HG03103 (cell line): ENCODE measurements at regions not wholly inside any gene's neighbourhood (a gene's known extent, or its start where the extent isn't known, plus 50 kb on each side); places are given as distances from the start of the nearest gene placed in this dataset.

ENCODE experiments used
- ATAC-seq: cut with Tn5 transposase; IDR thresholded peaks from one replicate; pipeline ENCODE4 v1.9.1; 2021; ENCODE audit warnings: low read depth; ENCODE audit not compliant: unreplicated experiment

DNA sequence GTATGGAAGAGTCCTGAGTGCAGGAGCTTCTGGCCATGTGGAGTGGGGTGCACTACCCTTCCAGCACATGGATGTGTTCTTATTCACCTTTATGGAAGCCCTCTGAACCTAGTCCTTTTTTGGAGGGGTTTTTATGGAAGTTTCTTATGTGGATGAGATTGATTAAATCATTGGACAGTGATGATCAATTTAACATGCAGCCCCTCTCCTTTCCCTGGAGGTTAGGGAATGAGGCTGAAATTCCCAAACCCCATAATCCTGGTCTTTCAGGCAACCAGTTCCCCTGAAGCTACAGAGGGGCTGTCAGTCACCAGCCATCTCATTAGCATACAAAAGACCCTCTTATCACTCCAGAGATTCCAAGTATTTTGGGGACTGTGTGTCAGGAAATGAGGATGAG is 183.9 kb upstream of the MAP3K7 start:
- no peak for ATAC-seq

DNA sequence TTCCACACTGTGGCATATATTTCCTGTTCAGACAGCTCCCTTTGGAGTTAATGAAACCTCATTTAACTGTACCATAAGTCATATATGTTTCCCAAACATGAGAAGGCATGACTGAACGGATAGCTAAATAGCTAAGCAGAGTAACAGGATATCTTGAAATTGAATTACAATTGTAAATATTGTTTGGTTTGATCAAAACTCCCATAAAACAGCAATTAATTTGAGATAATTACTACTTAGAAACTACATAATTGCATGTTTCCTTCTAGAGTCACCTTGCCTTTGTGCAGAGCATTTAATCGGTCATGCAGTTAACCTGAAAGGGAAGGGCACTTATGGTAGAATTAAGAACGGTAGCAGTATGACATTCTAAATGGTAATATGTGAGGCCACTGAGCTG is 179.0 kb upstream of the MAP3K7 start:
- no peak for ATAC-seq

DNA sequence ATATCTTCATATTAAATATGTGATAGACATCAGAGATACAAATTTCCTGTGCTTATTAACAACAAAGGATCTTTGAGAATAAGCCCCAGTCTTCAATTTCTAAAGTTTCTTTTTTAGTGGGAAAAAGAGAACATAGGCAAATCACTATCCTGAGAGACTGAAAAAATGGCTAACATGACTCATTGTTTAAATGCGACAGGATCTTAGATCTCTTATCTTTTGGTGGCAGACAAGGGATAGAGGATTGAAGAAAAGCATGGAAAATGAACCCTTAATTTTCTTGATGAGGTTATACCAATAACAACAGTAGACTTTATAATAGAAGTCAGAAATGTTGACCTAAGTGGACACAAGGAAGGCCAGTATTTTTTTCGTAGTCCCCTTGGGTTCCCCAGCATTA is 178.6 kb upstream of the MAP3K7 start:
- ATAC-seq = no peak

DNA sequence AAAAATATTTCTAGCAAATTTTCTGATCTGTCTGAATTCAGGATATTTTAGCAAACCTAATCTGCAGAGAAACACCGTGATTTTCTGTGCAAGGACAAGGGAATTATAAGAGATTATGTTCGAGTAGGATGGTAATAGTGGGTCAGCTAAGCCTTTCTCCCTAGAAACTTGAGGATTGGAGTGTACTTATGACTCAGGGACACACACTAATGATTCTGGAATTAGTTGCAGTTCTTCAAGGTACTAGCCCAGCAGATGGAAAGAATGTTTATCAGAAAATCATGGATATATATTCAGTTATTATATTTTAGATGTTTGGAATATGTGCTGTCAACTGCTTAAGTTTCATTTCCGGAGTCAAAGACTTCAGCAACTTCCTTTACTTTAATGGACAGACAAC is 177.1 kb upstream of the MAP3K7 start:
- no peak for ATAC-seq

DNA sequence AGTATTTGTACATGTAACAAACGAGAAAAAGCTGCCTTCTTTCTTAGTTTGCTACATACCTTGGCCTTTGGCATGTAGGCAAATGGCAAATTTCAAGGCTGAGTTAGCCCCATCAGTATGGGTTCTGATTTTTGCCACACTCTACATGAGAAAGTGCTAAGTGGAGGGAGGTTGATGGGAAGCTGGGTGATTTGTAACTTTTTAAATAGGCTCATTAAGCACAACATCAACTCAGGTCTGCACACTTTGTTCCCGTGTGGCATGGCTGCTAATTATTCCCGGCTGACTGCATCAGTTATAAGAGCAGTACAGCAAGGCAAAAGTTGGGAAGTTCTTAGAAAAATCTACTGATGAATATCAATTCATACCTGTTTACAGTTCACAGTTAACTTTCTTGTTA is 172.8 kb upstream of the MAP3K7 start:
- ATAC-seq = no peak

DNA sequence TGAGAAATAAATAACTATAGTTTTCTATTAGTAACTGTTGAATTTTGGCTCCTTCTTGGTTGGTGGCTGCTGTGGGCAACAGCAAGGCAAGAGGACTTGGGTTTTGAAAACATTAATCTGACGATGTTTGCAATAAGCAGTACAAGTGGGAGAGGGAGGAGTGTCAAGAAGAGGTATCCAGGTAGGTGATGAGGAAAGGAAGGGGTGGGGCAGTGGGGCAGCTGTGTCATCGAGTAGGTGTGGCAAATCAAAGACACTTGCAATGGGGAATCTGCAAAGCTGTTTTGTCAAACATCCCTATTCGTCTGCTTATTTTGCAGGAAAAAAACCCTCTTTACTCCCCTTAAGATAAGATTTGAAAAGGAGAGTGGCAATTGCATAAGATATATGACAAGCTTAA is 171.9 kb upstream of the MAP3K7 start:
- no peak for ATAC-seq

DNA sequence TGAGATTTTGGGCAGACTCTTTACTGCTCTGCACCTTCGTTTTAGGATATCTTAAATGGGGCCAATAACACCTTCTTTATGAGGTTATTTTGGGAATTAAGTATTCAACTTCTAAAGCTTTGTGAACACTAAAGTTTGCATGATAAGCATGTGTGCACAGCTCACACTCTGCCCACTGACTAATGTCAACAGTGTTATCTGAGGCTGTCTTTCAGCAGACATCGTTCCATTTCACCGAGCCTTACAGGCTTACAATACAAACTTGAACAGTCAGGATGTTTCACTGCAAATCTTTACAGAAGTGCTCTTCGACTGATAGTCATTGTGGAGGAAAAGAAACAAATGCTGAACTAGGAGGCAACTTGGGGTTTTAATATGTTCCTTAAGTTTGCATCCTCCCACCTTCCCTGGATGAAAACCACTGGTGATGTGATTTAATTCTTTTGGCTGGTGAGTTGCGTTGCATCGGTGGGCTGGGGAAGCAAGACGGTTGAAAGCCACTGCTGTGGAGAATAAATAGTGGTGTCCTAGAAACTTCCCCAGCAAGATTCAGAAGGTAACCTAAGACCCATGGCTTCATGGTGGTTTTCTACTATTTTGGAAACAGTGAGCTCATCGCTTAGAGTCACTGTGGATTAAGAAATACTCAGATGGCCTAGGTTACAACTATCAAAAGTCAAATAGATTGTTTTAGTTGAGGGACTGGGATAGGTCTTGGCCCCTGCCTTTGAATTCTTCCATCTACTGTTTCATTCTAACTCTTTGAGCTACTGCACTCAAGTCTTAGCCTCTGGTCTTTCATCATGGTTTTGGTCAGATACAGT is 167.2 kb upstream of the MAP3K7 start:
- no peak for ATAC-seq

DNA sequence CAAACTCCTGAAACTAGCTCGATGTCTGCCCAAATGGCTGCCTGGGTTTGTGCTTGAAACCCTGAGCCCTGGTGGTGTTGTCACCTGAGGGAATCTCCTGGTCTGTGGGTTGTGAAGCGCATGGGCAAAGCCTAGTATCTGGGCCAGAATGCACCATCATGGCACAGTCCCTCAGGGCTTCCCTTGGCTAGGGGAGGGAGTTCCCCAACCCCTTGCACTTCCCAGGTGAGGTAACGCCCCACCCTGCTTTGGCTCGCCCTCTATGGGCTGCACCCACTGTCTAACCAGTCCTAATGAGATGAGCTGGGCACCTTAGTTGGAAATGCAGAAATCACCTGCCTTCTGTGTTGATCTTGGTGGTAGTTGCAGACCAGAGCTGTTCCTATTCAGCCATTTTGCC is 152.9 kb upstream of the MAP3K7 start:
- no peak for ATAC-seq

DNA sequence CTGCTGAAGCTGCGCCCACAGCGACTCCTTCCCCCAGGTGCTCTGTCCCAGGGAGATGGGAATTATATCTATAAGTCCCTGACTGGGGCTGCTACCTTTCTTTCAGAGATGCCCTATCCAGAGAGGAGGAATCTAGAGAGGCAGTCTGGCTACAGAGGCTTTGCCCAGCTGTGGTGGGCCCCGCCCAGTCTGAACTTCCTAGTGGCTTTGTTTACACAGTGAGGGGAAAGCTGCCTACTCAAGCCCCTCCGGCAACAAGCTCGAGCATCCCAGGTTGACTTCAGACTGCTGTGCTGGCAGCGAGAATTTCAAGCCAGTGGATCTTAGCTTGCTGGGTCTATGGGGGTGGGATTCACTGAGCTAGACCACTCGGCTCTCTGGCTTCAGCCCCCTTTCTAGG is 152.5 kb upstream of the MAP3K7 start:
- ATAC-seq = no peak

DNA sequence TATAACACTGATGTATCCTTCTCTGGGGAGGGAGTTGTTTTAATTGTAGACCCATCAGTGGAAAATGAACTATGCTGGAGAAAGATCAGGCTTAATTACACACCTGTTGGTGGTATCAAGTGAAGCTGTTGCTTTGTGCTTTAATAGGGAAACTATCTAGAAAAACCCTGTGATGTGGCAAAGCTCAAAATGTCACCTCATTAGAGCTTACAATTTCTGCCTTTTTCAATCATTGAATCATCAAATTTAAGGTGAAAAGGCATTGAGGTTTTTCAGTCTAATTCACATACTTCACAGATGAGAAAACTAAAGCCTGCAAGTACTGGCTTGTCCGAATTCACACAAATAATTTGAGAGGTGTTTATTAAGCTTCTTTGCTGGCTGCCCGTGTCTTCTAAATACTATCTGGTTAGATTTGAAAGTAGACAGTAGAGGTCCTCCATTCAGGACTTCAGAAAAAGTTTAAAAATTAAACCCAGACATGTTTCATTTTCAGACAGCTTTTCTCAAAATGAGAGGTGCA is 143.3 kb upstream of the MAP3K7 start:
- ATAC-seq = no peak

DNA sequence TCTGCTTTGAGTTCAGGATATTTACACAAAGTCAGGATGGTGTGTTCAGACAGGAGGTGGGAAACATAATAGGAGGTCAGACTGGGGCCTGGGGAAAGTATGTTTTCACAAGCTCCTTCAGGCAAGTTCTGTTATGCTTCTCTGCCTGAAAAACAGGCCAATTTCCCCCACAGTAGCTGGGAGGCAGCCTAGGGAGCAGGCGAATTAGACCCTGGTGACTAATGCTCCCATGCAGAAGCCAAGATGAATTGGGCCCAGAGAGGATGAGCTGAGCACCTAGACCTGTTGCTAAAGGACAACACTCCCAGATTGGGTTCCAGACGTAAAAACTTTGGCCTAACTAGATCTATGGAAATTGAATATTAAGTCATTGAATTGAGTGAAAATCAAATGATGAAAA is 142.2 kb upstream of the MAP3K7 start:
- ATAC-seq = no peak

DNA sequence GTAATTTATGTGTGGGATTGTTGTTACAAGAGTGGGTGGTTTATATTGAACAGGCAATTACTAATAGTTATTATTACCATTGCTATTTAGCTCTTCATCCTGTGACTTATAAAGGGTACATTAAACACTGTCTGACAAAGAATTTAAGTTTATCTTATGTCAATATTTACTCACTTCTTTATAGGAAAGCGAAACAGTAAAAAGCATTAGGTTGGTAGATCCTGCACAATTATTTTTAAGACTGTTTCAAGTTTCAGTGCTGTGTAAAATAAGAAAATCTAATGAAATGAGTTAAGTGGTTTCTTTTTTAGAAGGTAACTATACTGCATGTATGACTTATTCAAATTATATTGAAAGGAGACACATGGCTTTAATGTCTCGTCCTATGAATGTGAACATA is 135.8 kb upstream of the MAP3K7 start:
- no peak for ATAC-seq

DNA sequence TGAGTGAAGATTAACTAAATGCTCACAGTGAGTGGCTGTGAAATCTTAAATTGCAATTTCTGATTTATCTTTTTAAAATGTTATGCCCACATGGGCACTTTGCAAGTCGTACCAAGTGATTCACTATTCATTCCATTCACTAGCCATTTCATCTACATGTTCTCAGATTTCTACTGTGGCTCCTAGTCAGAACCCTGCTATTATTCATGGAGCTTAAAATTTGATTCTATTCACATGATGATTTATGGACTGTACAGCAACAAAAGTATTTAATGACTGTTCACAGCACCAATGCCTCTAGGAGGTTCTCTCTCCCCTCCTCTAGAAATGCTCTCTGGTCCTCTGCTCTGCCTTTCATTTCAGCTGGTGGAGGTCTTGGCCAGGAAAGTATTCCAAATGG is 133.5 kb upstream of the MAP3K7 start:
- ATAC-seq = no peak

DNA sequence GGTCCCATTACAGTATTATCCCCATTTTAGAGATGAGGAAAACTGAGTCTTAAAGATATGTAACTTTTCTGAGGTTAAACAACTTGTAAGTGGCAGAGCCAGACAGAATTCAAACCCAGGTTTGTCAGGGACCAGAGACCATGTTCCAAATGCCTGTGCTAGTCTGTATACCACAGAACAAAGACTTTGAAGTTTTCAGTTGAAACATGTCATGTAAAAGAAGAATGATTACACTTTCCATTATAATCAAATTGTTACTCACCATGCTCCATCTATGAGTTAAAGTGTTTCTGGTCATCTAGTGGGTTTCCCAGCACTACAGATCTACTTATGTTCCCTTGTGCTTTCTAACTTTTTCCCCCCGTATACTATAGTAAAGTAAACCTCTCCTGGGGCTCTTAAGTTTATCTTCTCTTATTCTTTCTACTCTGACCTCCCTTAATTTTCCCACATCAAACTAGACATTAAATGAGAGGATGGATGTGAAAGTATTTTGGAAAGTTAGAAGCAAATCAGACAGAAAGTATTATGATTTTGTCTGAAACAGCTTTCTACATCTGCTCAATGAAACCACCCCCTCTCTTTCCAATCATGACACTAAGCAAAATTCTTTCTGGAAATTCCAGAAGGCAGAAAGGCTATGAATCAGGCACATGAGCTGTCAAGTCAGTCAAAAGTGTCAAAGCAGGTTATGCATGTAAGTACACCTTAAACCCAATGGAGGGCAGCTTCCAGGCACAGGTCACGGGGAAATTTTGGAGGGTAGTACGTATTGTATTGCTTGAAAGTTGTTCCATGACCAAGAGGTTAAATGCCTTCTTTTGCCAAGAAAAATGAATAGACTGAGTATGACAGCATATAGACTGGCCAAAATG is 132.7 kb upstream of the MAP3K7 start:
- ATAC-seq = no peak

DNA sequence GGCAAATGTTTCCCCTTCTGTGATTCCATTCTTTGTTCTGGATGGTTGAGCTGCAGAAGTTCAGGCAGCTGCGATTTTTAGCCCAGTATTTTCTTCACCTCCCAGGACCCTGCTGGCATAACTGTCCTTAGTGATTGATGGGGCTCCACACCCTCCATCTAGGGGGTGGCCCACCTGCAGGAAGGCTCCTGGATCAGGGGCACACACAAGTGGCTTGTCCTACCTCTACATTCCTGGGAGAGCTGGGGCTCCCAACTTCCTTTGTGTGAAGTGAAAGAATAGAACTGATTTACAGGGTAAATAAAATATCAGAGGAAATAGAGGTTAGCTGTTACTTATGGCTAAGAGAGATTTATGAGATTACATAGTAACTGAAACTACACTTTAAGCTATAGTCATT is 129.5 kb upstream of the MAP3K7 start:
- no peak for ATAC-seq

DNA sequence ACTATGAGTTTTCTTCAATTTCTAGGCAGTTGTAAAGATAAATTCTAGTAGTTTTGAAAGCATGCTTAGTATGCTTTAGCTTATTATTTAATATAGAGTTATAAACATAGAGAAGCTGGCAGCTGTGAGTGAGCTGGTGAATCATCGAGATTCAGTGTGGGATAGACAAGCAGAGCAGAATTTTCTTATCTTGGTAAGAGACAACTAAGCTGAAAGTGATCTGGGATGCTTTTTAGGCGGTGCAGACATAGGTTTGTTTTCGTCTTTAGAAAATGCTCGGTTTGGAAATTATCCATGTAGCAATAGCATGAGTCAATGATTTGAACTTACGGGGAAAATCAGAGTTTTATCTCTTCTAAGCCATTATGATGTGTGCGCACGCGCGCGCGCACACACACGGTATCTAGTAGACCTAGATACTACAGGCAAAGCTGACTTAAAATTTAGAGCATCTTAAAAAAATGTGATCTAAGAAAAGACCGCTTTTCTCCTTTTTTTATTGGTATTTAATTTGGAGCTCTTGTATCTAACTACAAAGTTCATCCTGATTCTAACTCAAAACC is 128.3 kb upstream of the MAP3K7 start:
- ATAC-seq = no peak

DNA sequence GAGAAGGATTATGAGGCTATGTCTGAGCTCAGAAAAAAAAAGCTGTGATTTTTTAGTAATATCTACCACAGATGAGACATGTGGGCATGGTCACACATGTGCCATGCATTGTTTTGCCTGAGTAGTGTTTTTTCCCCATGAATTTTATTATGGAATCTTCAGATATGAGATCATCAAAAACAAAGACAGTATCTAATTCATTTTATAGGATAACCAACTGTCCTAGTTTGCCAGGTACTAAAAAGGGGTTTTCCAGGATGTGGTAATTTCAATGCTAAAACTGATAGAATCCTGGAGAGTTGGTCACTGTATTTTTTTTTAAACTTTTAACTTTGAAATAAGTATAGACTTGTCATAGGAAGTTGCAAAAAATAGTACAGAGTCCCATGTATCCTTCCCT is 127.4 kb upstream of the MAP3K7 start:
- ATAC-seq = no peak

DNA sequence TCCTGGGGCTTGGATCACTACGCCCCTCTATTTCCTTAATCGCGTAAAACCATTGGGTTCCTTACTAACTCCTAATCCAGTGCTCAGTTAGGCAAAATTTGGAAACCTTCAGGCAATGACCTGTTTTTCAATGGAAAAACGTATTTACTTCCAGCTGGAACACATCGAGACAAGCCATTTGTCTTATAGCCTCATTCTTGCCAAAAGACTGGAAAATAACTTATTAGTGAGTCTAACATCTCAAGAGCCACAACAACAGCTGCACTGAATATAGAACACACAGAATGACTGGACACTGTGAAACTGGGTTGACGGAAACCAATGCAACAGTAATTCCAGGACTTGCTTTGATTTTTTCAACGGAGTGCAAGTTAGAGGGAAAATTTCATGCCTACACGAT is 125.2 kb upstream of the MAP3K7 start:
- ATAC-seq = no peak

DNA sequence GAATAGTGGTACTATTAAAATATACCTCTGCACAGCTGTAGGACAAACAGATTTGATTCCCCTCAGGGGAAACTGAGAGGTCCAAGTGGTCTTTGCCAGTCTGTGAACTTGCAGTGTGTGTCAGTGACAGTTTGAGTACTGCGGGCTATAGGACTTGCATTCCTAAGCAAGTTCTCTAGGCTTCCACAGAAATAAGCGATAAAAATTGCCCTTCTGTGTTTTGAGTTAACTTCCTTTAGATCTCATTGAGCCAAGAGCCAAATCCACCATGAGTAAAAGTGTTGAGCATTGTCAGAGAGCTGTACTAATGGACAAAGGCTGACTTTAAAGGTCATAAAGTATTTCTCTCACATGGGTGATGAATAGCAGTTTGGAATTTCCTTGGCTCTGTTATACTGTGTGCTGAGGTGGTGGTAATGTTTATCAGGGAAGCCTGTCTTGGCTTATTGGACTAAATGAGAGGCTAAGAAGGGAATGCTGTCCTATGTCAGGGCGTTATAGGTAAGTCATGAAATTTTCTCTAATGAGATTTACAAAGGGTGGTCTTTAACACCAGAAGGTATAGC is 122.6 kb upstream of the MAP3K7 start:
- ATAC-seq = no peak

DNA sequence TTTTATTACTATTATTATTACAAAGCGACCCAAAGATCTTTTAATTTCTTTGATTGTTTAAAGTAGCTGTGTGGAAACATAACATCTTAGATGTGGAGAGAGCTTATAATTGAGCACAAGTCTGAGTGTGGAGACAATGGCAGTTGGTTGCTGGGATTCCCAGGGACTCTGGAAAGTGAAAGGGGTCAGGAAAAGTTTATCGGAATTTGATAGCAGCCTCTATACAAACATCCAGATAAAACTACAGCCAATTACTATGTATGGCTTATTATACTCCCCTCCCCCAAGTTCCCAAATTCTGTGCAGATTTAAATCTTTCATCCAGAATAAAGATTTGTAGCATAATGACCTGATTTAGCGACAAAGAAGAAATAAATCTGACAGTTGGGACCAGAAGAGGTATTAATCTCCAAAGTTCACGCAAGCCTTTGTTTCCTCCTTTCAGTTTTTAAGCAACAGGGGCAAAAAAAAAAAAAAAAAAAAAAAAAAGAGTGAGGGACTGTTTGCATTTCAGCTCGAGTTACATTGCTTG is 121.4 kb upstream of the MAP3K7 start:
- ATAC-seq = no peak

DNA sequence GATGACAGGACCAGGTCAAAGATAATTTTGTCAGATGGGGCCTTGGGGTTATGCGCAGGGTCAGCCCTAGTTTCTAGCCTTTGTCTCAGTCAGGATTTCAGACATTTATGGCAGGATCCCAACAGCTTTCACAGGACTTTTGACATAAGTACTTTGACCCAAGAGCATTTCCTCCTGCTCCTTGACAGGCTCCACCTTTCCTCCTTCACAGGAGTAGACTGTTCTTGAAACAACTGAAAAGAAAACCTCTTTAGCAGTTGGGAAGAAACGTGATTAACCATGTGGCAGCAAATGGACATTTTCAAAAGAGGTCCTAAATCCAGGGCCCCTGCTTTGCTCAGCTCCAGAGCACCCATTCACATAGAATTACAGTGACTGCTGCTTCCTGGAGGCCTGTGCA is 120.4 kb upstream of the MAP3K7 start:
- no peak for ATAC-seq
